H9 (cell line): ENCODE measurements at regions not wholly inside any gene's neighbourhood (a gene's known extent, or its start where the extent isn't known, plus 50 kb on each side); places are given as distances from the start of the nearest gene placed in this dataset.

Experiments used
- DNase-seq: peaks from one replicate; pipeline ENCODE4 v3.0.0-alpha.2; 2017
- H2AFZ ChIP-seq: one replicate; pipeline ENCODE4 v1.6.1; 2013; ENCODE audit warnings: mild to moderate bottlenecking, low read length, control low read depth, moderate library complexity
- H2AK5ac ChIP-seq: 2 replicates; pipeline ENCODE4 v1.6.1; 2013; ENCODE audit warnings: low read length, control low read depth, mixed read lengths; ENCODE audit not compliant: insufficient read length
- H2BK120ac ChIP-seq: one replicate; pipeline ENCODE4 v1.6.1; 2013; ENCODE audit warnings: low read depth, mild to moderate bottlenecking, low read length, control low read depth, inconsistent platforms; ENCODE audit not compliant: poor library complexity, severe bottlenecking
- H2BK12ac ChIP-seq: 2 replicates; pipeline ENCODE4 v1.6.1; 2013; ENCODE audit warnings: low read length, control low read depth, mixed read lengths, low read depth; ENCODE audit not compliant: insufficient read length
- H2BK15ac ChIP-seq: 2 replicates; pipeline ENCODE4 v1.6.1; 2013; ENCODE audit warnings: low read depth, low read length, control low read depth
- H2BK20ac ChIP-seq: one replicate; pipeline ENCODE4 v1.6.1; 2013; ENCODE audit warnings: low read depth, mild to moderate bottlenecking, low read length, control low read depth, inconsistent platforms; ENCODE audit not compliant: poor library complexity, severe bottlenecking
- H2BK5ac ChIP-seq: 2 replicates; pipeline ENCODE4 v1.6.1; 2013; ENCODE audit warnings: low read length, control low read depth, mixed read lengths; ENCODE audit not compliant: insufficient read length
- H3K14ac ChIP-seq: 2 replicates; pipeline ENCODE4 v1.6.1; 2013; ENCODE audit warnings: low read length, control low read depth; ENCODE audit not compliant: insufficient read depth
- H3K18ac ChIP-seq: 2 replicates; pipeline ENCODE4 v1.6.1; 2013; ENCODE audit warnings: low read depth, mild to moderate bottlenecking, mixed read lengths, low read length, control low read depth; ENCODE audit not compliant: insufficient read length
- H3K23ac ChIP-seq: 2 replicates; pipeline ENCODE4 v1.6.1; 2013; ENCODE audit warnings: low read length, control low read depth, mixed read lengths, low read depth; ENCODE audit not compliant: insufficient read length
- H3K23me2 ChIP-seq: 2 replicates; pipeline ENCODE4 v1.6.1; 2013; ENCODE audit warnings: low read depth, mild to moderate bottlenecking, mixed read lengths, low read length, control low read depth; ENCODE audit not compliant: insufficient read length, poor library complexity, severe bottlenecking
- H3K27ac ChIP-seq: 2 replicates; pipeline ENCODE4 v1.5.1; 2013; ENCODE audit warnings: low read length, control low read depth, mixed read lengths, low read depth; ENCODE audit not compliant: insufficient read length
- H3K27me3 ChIP-seq: 2 replicates; pipeline ENCODE4 v1.6.1; 2013; ENCODE audit warnings: low read length, control low read depth, inconsistent platforms; ENCODE audit not compliant: insufficient read depth
- H3K4ac ChIP-seq: 2 replicates; pipeline ENCODE4 v1.6.1; 2013; ENCODE audit warnings: low read depth, mild to moderate bottlenecking, control low read depth, inconsistent platforms, low read length, moderate library complexity
- H3K4me1 ChIP-seq: 2 replicates; pipeline ENCODE4 v1.6.1; 2013; ENCODE audit warnings: low read length, control low read depth, inconsistent platforms; ENCODE audit not compliant: insufficient read depth
- H3K4me2 ChIP-seq: 2 replicates; pipeline ENCODE4 v1.6.1; 2013; ENCODE audit warnings: low read length, control low read depth, mixed read lengths; ENCODE audit not compliant: insufficient read length, insufficient read depth
- H3K56ac ChIP-seq: 2 replicates; pipeline ENCODE4 v1.6.1; 2013; ENCODE audit warnings: low read depth, mild to moderate bottlenecking, mixed read lengths, low read length, control low read depth; ENCODE audit not compliant: insufficient read length
- H3K79me1 ChIP-seq: 2 replicates; pipeline ENCODE4 v1.6.1; 2013; ENCODE audit warnings: low read depth, mild to moderate bottlenecking, moderate library complexity, low read length, control low read depth, inconsistent platforms; ENCODE audit not compliant: insufficient read depth, poor library complexity, severe bottlenecking
- H3K79me2 ChIP-seq: 2 replicates; pipeline ENCODE4 v1.6.1; 2013; ENCODE audit warnings: low read length, control low read depth, inconsistent platforms; ENCODE audit not compliant: insufficient read depth
- H3K9ac ChIP-seq: 2 replicates; pipeline ENCODE4 v1.6.1; 2013; ENCODE audit warnings: low read length, control low read depth, mixed read lengths; ENCODE audit not compliant: insufficient read length; ENCODE audit errors: extremely low read depth
- H3K9me3 ChIP-seq: one replicate; pipeline ENCODE4 v1.6.1; 2013; ENCODE audit warnings: low read depth, low read length, inconsistent platforms; ENCODE audit not compliant: control insufficient read depth
- H3T11ph ChIP-seq: one replicate; pipeline ENCODE4 v1.6.1; 2013; ENCODE audit warnings: mild to moderate bottlenecking, low read length, control low read depth, inconsistent platforms
- H4K20me1 ChIP-seq: one replicate; pipeline ENCODE4 v1.6.1; 2013; ENCODE audit not compliant: control insufficient read depth, insufficient read length, insufficient read depth
- H4K5ac ChIP-seq: 2 replicates; pipeline ENCODE4 v1.6.1; 2013; ENCODE audit warnings: low read depth, mild to moderate bottlenecking, mixed read lengths, low read length, control low read depth; ENCODE audit not compliant: insufficient read length
- H4K8ac ChIP-seq: replicated peaks from 2 replicates; pipeline ENCODE4 v1.6.1; 2013; ENCODE audit warnings: low read length, control low read depth, mixed read lengths, low read depth; ENCODE audit not compliant: insufficient read length
- H4K91ac ChIP-seq: 2 replicates; pipeline ENCODE4 v1.6.1; 2013; ENCODE audit warnings: low read depth, mild to moderate bottlenecking, moderate library complexity, mixed read lengths, low read length, control low read depth; ENCODE audit not compliant: insufficient read length
- H3K27ac Mint-ChIP-seq, 3 experiments: 2 replicates in 2 of 3; 3 replicates in 1 of 3; pipeline ENCODE4 v1.8.0; 2020 to 2021; ENCODE audit warnings: mixed read lengths in 3 of 3, mild to moderate bottlenecking in 1 of 3, moderate library complexity in 1 of 3
- H3K27me3 Mint-ChIP-seq: 2 replicates; pipeline ENCODE4 v1.8.0; 2021; ENCODE audit warnings: low read depth, mild to moderate bottlenecking, moderate library complexity, mixed read lengths
- H3K36me3 Mint-ChIP-seq, 3 experiments: 2 replicates in 2 of 3; 3 replicates in 1 of 3; pipeline ENCODE4 v1.8.0; 2020 to 2021; ENCODE audit warnings: low read depth in 3 of 3, mixed read lengths in 3 of 3; ENCODE audit not compliant: insufficient read depth in 1 of 3
- H3K4me1 Mint-ChIP-seq, 2 experiments: 2 replicates each; pipeline ENCODE4 v1.8.0; 2020; ENCODE audit warnings: mixed read lengths in 2 of 2
- H3K4me3 Mint-ChIP-seq, 2 experiments: 2 replicates in 1 of 2; 3 replicates in 1 of 2; pipeline ENCODE4 v1.8.0; 2020 to 2021; ENCODE audit warnings: mild to moderate bottlenecking in 2 of 2, mixed read lengths in 2 of 2, moderate library complexity in 1 of 2
- H3K9me3 Mint-ChIP-seq, 2 experiments: 2 replicates in 1 of 2; 3 replicates in 1 of 2; pipeline ENCODE4 v1.8.0; 2020; ENCODE audit warnings: mild to moderate bottlenecking in 2 of 2, mixed read lengths in 2 of 2, moderate library complexity in 1 of 2
- WGBS: extraction: QIAGEN DNeasy Blood & Tissue Kit; methylation state at CpG from one replicate; pipeline ENCODE4 v1.1.7; 2013; ENCODE audit warnings: missing lambda C conversion rate, low lambda C conversion rate, mixed read lengths; ENCODE audit not compliant: insufficient read length; ENCODE audit errors: extremely low coverage; 5-methylcytosine and 5-hydroxymethylcytosine counted together
- TF ChIP-seq, protein P1 (sequence below): fragments of 200-600 bp; sonication (generic); conservative IDR thresholded peaks from 3 replicates; pipeline ENCODE4 v1.8.0; 2021; ENCODE audit warnings: antibody characterized with exemption, mild to moderate bottlenecking

DNA sequence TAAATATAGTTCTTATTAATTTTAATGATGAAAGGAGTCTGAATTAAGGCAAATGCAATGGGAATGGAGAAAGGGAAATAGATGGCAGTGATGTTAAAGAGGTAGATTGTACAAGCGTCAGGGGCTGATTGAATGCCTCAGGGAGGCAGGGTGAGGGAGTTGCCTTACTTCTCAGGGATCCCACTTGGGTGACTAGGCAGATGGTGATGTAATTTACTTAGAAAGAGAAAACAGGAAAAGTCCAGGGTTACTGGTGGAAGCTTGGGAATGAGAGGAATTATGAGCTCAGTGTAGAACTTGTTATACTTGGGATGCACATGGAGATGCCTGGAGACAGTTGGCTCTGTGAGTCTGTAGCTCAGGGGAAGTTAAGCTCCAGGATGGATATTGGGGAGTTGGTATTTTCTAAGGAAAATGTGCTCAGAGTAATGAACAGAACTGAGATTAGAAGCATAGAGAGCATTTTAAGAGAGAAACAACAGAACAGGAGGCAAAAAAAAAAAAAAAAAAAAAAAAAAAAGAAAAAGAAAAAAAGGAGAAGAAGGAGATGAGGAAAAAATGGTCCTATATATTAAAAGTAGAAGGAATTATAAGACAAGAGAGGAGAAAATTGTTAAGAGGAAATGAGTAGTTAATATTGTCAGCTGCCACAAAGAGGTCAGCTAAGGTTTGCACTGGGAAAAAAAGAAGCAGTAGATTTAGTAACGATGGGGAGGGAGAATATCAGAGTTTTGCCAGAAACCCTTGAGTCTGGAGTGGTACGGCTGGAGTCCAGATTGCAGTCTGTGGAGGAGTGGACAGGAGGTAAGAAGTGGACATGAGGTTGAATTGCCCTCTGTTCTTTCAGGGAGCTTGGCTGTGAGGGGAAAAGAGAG lies 88.0 kb upstream of the ELL2 start:
- Histone ChIP-seq H2BK15ac (no peak overlapping the region), H3T11ph (no peak overlapping the region), H3K27me3 (no peaks in the 10 kb centered on the region), H3K23ac (no peak overlapping the region), H2AFZ (no peak overlapping the region), H3K9me3 (no peaks in the 10 kb centered on the region), H3K79me2 (no peaks in the 10 kb centered on the region), H2BK20ac (no peak overlapping the region), H3K18ac (no peak overlapping the region), H3K27ac (no peak overlapping the region), H2BK5ac (no peak overlapping the region), H3K9ac (no peak overlapping the region), H2AK5ac (no peak overlapping the region), H4K8ac (no peak overlapping the region), H4K91ac (no peak overlapping the region), H2BK12ac (no peak overlapping the region), H4K20me1 (no peaks in the 10 kb centered on the region), H4K5ac (no peak overlapping the region), H2BK120ac (no peak overlapping the region), H3K4me1 (no peaks in the 10 kb centered on the region), H3K4ac (no peak overlapping the region), H3K4me2 (no peak overlapping the region), H3K56ac (no peak overlapping the region), H3K14ac (no peak overlapping the region), H3K23me2 (no peaks in the 10 kb centered on the region), H3K79me1 (no peaks in the 10 kb centered on the region)
- no CpG with 5 or more reads among the region's 3 CpGs for WGBS
- DNase-seq = no peak
- peaks cover 0 to 6% of the 10 kb centered on the region in 2 experiments; a peak in 1 of 4 replicates for H3K4me1 Mint-ChIP-seq
- H3K36me3 Mint-ChIP-seq = 0 out of 7 replicates have a peak, but pooled peaks cover 0 to 6% (median 0%) of the 10 kb centered on the region in 3 experiments
- TF ChIP-seq, protein P1, sequence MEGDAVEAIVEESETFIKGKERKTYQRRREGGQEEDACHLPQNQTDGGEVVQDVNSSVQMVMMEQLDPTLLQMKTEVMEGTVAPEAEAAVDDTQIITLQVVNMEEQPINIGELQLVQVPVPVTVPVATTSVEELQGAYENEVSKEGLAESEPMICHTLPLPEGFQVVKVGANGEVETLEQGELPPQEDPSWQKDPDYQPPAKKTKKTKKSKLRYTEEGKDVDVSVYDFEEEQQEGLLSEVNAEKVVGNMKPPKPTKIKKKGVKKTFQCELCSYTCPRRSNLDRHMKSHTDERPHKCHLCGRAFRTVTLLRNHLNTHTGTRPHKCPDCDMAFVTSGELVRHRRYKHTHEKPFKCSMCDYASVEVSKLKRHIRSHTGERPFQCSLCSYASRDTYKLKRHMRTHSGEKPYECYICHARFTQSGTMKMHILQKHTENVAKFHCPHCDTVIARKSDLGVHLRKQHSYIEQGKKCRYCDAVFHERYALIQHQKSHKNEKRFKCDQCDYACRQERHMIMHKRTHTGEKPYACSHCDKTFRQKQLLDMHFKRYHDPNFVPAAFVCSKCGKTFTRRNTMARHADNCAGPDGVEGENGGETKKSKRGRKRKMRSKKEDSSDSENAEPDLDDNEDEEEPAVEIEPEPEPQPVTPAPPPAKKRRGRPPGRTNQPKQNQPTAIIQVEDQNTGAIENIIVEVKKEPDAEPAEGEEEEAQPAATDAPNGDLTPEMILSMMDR = no peak
- H3K27me3 Mint-ChIP-seq = no peaks in the 10 kb centered on the region
- H3K9me3 Mint-ChIP-seq = no peaks in the 10 kb centered on the region
- no peak overlapping the region for H3K4me3 Mint-ChIP-seq
- H3K27ac Mint-ChIP-seq = no peak overlapping the region
